NCI-H69 (cell line): ENCODE measurements at regions not wholly inside any gene's neighbourhood (a gene's known extent, or its start where the extent isn't known, plus 50 kb on each side); places are given as distances from the start of the nearest gene placed in this dataset.
"Not testable (repeated sequence)": the region's sequence is repeated elsewhere in the genome, so short reads cannot be mapped to it uniquely, and the experiment has no call there.

Experiments used
- DNase-seq: peaks from one replicate; lab custom pipeline; 2025; lab: John Stamatoyannopoulos, UW

GRCh38 chr2:138315619-138316018, 186.0 kb upstream of the SPOPL start:
- DNase-seq, result not testable (repeated sequence)

GRCh38 chr2:138319616-138320015, 182.0 kb upstream of the SPOPL start:
- DNase-seq, result no peak

GRCh38 chr2:138321458-138321857, 180.1 kb upstream of the SPOPL start:
- DNase-seq, result peak; percentile 88

GRCh38 chr2:138323382-138324067, 178.0 kb upstream of the SPOPL start:
- no peak for DNase-seq

- peak; percentile 15 for DNase-seq
These were observed 177.3 kb upstream of the SPOPL start for GRCh38 chr2:138324068-138324771.

- DNase-seq, result no peak
These were observed 173.6 kb upstream of the SPOPL start for GRCh38 chr2:138327967-138328366.

GRCh38 chr2:138329162-138329561, 172.4 kb upstream of the SPOPL start:
- DNase-seq, result peak; percentile 53

GRCh38 chr2:138329591-138329990, 172.0 kb upstream of the SPOPL start:
- DNase-seq, result peak; percentile 35

GRCh38 chr2:138333121-138333520, 168.4 kb upstream of the SPOPL start:
- no peak for DNase-seq

GRCh38 chr2:138333677-138334076, 167.9 kb upstream of the SPOPL start:
- DNase-seq, result no peak

- no peak for DNase-seq
These were observed 167.2 kb upstream of the SPOPL start for GRCh38 chr2:138334323-138334722.

GRCh38 chr2:138335036-138335435, 166.5 kb upstream of the SPOPL start:
- no peak for DNase-seq

GRCh38 chr2:138336146-138336545, 165.4 kb upstream of the SPOPL start:
- peak; percentile 45 for DNase-seq

- no peak for DNase-seq
These were observed 146.3 kb upstream of the SPOPL start for GRCh38 chr2:138355244-138355643.

- peak; percentile 29 for DNase-seq
These were observed 145.4 kb upstream of the SPOPL start for GRCh38 chr2:138356178-138356577.

GRCh38 chr2:138359532-138359931, 142.0 kb upstream of the SPOPL start:
- no peak for DNase-seq

GRCh38 chr2:138364554-138365162, 136.9 kb upstream of the SPOPL start:
- no peak for DNase-seq

- DNase-seq, result no peak
These were observed 136.0 kb upstream of the SPOPL start for GRCh38 chr2:138365581-138365980.

- no peak for DNase-seq
These were observed 131.7 kb upstream of the SPOPL start for GRCh38 chr2:138369856-138370255.

GRCh38 chr2:138373993-138374408, 127.6 kb upstream of the SPOPL start:
- peak; percentile 65 for DNase-seq

GRCh38 chr2:138381373-138381772, 120.2 kb upstream of the SPOPL start:
- no peak for DNase-seq

GRCh38 chr2:138382672-138383071, 118.9 kb upstream of the SPOPL start:
- no peak for DNase-seq

- DNase-seq, result not testable (repeated sequence)
These were observed 115.4 kb upstream of the SPOPL start for GRCh38 chr2:138386191-138386590.
